Non-pigmented ciliary epithelial cell (primary cell): ENCODE measurements at regions not wholly inside any gene's neighbourhood (a gene's known extent, or its start where the extent isn't known, plus 50 kb on each side); places are given as distances from the start of the nearest gene placed in this dataset.

ENCODE experiments used
- DNase-seq: peaks from one replicate; pipeline ENCODE4 v3.0.0-alpha.2; 2010; ENCODE audit warnings: low read depth

DNA sequence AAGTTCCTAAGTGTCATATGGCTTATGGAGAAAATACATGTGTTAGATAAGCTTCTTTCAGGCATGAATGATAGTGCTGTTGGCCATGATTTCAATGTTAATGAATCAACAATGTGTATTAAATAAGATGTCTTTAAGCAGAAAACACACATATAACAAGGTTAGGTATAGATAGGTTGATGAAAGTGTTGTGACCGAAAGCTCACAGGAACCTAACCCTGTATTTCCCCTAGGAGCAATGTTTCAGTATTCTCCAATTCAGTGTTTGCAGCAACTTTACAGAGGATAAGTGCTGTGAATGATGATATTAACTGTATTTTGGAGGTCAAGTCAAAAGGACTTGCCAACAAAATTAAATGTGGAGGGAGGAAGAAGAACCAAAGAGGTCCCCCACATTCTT is 82.8 kb upstream of the PRDM11 start:
- DNase-seq: no peak

DNA sequence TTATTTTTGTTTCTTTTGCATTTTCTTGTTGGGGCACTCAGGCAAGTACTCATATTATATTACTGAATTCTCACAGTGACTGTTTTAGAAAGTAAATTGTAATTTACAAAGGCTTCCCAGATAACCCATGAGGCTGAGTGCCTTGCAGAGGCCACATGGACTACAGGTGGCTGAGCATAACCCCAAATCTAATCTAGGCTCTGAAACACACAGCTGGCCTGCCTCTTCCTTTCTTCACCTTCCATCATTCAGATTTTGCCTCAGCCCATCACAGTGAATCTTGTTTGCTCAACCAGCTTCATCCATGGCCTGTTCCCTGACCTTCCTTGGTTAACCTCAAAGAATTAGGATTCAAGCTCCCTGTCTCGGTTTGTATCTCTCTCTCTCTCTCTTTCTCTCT is 78.5 kb upstream of the PRDM11 start:
- no peak for DNase-seq

DNA sequence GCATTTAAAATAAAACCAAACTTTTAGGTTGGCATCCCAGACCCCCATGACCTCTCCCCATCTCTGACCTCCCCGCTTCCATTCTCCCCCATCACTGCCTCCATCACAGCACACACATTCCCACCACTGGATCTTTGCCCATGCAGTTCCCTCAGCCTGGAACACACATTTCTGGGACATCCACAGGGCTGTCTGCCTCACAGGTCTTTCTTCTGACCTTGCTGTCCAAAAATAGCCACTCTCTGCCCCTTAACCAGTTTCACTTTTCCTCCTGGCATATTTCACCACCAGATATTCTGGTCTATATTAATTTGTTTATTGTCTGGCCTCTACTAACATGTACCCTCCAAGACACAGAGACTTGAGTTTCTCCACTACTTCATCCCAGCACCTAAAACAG is 75.2 kb upstream of the PRDM11 start:
- no peak for DNase-seq

DNA sequence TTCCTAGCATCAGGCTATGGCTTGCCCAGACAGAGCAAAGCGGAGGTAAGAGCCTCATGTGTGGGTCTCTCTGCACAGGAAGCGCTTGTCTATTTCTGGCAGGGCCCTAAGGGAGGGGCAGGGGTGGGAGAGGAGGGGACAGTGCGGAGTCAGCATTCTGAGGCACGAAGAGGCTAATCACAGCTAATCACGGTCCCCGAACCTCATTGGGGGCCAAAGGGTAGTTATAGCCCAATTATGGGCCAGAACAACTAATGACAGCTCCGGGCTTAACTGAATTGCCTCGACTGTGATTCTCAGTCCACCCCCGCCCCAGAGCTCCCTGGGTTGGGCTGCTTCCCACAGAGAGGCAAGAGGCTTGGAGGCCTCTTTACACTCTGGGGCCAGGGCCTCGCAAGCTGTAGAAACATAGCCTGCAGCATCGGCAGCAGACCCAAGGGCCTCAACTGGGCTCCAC is 72.7 kb upstream of the PRDM11 start:
- no peak for DNase-seq

DNA sequence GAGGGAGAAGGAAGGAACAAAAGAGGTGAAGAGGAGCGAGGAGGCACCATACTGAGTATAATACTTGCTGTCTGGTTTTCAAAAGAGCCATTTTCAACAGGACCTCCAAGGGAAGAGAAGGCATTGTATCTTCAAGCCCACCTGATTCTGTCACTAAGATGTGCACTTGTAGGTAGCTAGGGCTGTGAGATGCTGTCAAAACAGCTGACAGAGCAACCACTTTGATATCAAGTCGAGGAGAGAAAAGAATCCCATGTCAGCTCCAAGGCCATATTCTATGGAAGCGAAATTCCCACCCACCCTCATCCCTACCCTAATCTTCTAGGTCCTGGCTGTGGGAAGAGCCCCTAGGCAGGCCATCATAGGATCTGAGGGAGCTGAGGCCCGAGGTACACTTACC is 70.9 kb upstream of the PRDM11 start:
- DNase-seq: no peak

DNA sequence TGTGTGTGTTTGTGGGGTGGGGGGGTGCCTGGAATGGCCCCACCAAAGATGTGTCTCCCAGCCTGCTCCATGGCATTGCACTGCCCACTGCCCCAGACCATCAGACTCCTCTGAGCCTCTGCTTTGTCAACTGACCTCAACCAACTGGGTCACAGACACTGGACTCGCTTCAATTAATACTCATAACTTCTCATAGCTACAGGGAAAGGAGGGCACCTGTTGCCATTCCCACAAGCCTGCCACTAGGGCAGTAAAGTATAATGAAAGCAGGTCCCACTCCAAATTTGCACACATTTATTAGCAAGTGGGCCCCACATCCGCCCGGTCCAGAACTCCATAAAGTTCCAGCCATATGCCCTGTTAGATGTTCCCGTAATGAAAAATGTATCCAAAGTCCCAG is 70.5 kb upstream of the PRDM11 start:
- no peak for DNase-seq

DNA sequence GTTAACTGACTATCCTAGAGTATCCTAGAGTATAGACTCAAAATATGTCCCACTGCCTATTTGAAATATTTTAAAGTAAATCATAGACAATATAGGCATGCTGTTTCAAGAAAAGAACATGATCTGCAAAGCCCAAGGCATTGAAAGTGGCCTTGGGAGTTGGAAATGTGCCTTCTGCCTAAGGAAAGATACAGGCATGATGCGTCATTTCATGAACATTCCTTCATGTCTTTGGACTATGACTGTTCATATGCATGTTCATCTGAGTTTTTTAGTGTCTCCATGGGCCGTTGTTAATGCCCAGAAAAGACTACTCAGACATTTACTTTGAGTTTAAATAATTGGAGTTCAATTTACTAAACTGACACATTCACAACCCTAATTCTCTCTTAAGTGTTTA is 69.7 kb upstream of the PRDM11 start:
- no peak for DNase-seq

DNA sequence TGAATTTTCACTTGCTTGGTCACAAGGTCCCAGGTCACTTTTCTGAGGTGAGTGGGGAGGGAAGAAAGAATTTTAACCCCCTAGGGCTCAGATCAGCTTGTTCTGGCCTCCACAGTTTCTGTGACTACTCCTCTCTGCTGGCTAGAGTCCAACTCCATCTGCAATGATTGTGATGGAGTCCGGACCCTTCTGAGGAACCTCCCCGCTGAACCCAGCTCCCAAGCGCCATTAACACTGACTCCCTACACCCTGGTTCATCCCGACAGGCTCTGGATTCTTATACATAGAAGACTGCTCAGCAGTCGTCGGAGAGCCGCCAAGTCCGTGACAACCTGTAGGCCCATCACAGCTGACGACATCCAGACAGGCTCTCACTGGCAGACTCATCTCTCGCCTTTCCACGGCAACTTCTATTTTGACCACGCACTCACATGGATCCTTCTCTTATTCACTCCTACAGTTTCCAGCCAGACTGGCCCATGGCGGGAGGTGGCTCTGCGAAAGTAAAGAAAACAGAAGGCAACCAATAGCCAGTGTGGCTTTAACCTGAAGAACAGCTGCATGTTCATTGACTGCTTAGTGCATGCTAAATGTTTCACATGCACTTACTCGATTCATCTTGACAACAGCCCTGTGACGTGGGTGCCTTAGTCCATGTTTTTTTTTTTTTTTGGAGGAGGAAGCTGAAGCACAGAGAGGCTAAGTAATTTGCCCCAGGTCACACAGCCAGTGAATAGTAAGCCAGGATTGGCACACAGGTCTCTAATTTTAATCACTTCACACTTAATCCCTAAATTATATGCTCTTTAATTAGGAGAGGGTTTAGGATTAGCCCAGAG is 68.0 kb upstream of the PRDM11 start:
- DNase-seq: no peak

DNA sequence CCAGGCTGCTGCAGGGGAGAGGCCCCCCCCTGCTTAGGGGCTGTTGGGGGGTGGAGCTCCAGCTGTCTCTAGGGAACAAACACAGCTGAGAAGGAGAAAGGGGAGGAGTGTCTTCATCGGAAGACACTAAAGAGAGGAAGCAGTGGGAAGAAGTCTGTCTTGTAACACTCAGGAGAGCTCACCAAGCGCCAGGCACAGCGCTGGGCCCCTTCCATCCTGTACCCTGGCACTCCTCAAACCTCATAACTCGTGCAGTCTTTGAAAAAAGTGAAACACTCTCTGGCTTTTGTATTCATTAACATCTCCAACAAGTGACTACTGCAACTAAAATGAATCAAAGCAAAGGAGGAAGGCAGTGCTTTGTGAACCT is 67.4 kb upstream of the PRDM11 start:
- DNase-seq: no peak

DNA sequence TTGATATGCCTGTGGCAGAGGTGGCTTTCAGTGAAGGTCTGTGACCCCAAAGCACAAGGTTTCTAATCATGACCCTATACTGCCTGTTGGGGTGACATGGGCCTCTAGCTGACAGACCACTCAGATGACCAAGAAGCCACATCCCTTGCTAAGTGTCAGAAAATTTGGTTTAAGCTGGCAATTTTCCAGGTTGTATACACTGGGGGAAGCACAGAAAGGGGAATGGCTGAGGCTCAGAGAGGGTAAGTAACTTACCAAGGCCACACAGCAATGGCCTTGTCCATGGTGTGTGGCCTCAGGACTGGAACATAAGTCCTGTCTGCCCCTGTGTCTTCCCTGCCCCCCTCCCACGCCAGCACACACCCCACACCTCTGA is 66.9 kb upstream of the PRDM11 start:
- DNase-seq: no peak

DNA sequence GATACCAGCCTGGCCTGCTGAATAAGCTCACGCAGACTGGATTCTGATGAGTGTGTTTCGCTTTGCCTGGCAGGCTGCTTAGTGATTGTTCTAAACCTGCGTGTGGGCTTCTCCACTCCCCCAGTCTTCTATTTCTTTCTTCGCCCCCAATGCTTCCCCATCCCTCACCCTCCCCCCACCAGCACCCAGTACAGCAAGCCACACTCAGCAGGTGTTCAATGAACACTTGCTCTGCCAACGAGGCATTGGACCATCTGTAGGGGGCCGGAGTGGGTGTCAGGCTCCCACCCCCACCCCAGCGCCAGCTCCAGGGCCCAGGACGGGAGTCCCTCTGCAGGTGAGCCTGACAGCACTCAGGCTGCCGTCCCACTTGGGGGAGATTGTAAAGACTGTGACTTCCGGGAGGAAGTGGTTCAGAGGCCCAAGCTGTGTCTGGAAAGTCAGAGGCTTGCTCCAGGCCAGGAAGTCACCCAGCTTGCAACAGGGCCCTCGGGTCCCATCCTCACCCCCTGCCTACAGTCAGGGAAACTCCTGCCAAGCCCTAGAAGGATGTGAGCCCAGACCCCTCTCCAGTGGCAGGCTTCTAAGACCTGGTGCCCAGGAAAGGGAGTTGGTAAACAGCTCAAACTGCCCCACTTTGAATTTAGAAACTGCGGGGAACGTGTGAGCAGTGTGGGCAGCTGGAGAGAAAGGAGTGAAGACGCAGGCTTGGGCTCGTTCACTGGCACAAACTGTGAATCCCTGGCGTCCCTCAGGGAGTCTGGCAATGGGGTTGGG is 66.3 kb upstream of the PRDM11 start:
- no peak for DNase-seq

DNA sequence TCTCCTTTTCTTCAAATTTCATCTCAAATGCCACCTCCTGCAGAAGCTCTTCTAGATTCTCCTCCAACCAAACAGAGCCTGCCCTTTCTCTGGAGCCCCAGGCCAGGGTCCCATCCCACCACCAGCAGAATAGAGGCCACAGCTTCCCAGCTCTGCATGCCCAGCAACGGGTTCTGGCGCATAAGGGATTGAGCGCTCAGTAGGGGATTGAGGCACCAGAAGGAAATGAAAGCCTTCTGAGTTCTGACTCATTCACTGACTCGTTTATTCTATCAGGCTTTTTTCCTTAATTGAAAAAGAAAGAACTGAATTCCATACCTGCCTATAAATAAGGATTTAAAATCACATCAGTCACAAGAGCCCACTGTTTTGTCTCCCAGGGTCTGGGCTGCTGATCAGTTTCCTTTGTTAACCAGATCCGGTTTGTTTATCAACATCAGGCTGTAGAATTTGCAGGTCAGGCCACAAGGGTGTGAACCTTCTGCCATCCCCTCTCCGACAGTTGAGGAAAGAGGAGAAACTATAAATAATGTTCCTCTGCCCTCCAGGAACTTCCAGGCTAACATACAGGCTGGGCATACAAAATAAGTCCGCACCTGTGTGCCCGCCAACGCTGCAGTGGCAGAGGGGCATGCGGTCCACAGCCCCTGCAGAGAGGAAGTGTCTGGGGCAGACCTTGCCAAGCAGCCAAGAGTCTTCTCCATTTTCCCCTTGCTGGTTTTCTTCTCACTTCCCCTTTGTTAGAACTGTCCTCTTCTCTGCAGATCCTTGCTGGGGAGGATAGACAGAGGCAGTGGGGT is 63.5 kb upstream of the PRDM11 start:
- no peak for DNase-seq

DNA sequence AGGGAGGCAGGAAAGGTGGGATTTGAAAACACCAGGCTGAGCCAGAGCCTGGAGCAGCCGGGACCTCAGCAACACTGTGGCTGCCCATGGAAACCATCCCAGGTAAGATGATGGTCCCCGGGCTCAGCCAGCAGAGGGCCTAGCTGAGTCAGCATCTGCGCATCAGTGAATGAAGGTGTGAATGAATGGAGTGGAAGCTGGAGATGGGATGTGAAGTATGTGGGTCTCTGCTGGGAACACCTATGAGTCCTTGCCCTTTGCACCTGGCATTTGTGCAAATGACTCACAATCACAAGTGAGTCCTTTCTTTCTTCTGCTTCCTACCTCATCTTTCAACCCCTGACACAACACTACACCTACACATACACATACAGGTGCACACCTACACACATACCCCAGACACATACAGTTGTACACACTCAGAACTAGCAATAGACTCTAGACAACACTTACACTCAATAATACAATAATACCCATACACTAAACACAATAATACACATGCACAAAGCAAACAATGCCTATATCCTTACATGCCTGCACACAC is 62.8 kb upstream of the PRDM11 start:
- DNase-seq: no peak

DNA sequence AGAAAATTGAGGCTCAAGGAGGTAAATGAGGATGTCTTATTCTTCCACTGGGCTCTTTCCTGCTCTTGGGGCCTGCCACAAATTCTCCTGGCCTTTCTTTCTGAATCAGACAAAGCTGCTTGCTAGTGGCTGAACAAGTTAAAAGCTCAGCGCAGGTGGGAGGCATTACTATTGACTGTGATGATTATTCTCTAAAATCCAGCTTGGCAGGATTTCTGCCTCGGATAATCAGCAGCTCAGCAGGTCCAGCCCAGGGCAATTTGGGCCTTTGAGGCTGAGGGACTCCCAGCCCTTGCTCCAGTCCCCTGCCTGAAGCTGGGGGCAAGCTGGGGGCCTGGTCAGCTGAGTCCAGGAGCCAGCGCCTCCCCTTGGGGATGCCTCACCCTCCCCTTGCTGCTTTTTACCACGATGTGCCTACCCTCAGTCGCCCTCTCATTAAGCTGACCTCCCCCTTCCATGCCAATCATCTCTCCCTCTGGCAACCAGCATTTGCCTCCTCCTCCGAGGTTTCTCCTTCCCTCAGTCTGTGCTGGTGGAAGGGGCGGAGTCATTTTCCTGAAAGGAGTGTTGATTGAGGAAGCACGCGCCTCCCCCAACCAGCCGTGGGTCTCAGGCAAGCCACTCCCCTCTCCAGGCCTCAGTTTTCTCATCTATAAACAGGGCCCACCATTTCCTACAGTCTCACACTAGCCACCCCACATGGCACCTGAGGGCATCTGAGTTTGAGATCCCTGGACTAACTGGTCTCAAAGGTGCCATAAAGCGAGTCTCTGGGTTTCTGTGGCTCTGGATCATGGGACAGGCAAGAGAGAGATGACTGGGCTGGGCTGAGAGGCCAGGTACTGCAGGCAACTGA is 60.6 kb upstream of the PRDM11 start:
- no peak for DNase-seq

DNA sequence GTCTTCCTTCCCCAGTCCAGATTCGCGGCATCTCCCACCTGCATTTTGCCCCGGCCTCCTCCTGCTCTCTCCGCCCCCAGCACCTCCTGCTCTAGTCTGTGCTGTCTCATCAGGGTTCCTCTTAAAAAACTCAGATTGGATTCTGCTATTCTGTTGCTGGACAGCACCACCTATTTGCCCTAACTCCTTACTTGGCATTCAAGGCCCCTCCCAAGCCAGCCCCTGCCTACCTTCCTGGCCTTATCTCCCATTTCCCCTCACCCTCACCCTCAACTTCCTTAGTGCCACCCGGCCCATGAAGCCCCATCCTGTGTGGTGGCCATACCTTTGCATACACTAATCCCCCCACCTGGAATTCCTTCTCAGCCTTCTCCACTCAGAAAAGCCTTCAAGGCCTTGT is 59.9 kb upstream of the PRDM11 start:
- no peak for DNase-seq

DNA sequence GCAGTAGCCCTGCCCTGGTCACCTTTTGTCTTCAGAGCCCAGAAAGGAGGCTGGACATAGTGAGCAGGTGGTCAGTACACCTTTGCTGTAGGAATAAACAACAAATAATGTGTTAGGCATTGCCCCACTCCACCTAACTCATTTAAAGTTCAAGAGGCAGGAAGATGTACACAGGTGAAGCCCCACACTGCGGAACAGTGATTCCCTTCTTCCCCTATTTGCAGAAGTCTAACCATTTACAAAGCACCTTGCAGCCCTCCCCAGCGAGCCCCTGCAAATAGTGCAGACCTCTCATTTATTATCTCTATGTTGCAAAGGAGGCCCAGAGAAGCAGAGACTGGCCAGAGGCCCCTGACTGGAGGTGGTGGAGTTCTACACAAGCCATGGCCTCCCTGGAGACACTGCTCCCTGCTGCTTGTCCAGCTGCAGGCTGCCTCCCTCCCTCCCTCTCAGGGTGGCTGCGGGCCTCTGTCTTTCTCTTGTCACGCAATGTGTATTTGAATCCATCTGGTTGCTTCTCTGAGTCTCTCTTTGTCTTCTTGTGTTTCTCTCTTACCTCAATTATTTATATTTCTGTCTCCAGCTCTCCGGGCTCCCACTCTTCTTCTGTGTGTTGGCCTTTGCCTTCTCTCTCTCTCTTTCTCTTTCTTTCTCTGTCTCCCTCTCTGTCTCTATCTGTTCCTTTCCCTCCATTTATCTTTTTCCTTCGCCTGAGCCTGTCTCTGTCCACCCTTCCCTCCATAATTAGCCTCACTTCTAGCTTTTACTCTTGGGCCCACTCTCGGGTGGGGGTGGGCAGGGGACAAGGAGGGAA is 59.1 kb upstream of the PRDM11 start:
- DNase-seq: no peak

DNA sequence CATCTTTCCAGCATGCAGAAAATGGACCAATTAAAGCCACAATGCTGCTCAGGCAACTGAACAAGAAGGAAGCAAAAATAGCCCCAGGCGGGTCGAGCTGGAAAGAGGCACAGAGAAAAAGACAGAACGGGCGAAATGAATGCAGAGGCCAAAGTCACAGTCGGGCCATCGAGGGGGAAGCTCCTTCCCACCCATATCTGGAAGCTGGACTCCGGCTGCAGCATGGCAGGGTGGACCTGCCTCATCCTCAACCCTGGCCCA is 58.6 kb upstream of the PRDM11 start:
- no peak for DNase-seq

DNA sequence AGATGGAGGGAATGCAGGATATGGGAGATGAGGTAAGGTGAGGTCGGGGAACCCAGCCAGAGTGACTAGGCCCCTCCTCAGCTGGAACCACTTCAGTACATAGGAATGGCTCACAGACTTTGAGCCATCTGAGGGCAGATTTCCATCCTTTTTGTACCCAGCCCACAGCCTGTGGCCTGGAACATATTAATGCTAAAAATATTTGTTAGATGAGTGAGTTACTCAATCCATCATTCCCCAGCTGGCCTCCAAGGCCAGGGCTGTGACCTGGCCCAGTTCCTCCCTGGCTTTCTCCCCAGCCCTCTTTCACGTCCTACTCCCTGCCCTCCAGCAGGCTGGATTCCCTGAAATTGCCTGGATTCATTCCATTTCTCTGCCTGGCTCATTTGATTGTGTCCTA is 57.2 kb upstream of the PRDM11 start:
- peak; percentile 23 for DNase-seq

DNA sequence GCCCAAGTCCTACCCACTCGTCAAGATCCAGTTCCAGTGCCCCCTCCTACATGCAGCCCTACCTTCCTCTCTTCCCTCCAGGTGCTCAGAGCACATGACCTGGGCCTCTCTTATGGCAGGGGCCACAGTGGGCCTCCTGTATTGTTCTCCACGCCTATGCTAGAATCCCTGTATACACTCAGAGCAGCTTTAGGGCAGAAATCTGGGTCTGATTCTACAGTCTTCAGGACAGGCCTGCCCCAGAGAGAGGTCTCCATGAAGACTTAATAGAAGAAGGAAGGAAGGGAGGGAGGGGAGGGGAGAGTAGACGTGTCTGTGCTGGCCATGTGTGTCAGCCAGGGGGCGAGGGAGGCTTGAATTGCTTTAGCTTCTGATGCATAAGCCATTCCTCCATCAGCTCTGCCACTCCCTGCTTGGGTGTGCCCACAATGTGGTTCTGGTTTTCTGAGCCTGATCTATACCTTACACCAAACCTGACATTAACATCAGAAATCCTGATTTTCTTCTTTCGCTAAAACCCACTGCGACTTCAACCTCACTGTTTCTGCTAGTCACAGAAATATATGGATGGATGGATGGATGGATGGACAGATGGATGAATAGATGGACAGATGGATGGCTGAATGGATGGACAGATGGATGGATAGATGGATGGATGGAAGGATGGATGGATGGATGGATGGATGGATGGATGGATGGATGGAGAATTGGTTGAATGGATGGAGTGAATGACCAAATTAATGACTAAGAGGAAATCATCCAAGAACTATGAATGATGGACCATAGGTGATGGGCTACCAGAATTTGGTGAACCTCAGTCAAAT is 56.6 kb upstream of the PRDM11 start:
- no peak for DNase-seq

DNA sequence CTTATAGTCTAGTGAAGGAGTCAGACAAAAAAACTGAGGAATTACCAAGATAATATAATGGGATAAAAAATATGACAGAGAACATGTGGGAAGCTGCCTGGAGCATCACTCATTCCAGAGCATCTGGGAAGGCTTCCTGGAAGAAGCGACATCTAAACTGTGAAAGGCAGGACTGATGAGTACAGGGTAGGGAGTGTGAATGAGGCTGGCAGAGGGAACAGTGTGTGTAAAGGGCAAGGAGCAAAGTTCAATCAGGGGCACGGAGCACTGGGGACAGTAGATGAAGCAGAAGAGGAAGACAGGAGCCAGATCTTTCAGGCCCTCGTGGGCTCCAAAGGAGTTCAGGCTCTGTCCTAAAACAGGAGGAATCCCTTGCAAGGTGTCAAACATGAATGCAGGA is 55.8 kb upstream of the PRDM11 start:
- DNase-seq: no peak
